ENCODE measurements at regions not wholly inside any gene's neighbourhood (a gene's known extent, or its start where the extent isn't known, plus 50 kb on each side); places are given as distances from the start of the nearest gene placed in this dataset.
"Not testable (repeated sequence)": the region's sequence is repeated elsewhere in the genome, so short reads cannot be mapped to it uniquely, and the experiment has no call there.

DNA sequence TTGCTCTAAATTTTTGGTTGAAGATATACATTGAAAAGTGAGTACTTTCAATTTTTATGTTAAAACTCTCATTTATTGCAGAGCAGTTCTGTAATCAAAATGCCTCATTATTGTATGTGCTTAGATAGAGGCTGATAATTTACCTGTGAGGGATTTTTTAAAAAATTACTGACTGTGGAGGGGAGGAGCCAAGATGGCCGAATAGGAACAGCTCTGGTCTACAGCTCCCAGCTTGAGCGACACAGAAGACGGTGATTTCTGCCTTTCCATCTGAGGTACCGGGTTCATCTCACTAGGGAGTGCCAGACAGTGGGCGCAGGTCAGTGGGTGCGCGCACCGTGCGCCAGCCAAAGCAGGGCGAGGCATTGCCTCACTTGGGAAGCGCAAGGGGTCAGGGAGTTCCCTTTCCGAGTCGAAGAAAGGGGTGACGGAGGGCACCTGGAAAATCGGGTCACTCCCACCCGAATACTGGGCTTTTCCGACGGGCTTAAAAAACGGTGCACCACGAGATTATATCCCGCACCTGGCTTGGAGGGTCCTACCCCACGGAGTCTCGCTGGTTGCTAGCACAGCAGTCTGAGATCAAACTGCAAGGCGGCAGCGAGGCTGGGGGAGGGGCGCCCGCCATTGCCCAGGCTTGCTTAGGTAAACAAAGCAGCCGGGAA lies 89.4 kb downstream of the DDX11 start:
- DNase-seq (ENCODE audit: low spot score) = peak; percentile 15
- Mint-ChIP-seq H3K27me3 (ENCODE audit: low read depth) (peaks cover 14% of the 10 kb centered on the region), H3K4me3 (peak overlapping the region; percentile 80), H3K27ac (peak overlapping the region; percentile 97)
- POLR2A ChIA-PET, CTCF ChIA-PET, H3K36me3 Mint-ChIP-seq, H3K4me1 Mint-ChIP-seq, H3K9me3 Mint-ChIP-seq, ATAC-seq: not testable (repeated sequence)

GRCh38 chr12:31174293-31174692 lies 100.6 kb downstream of the DDX11 start:
- DNase-seq (ENCODE audit: low spot score); H3K4me3 Mint-ChIP-seq; ATAC-seq; H3K9me3 Mint-ChIP-seq; POLR2A ChIA-PET; H3K36me3 Mint-ChIP-seq; H3K27me3 Mint-ChIP-seq (ENCODE audit: low read depth); H3K27ac Mint-ChIP-seq: not testable (repeated sequence)
- peaks cover 14% of the 10 kb centered on the region for H3K4me1 Mint-ChIP-seq
- CTCF ChIA-PET = interaction anchor here (1.2 kb wide), 1 partner anchor 323 kb away, joined by 5 read pairs; no protein-coding TSS in a partner anchor

DNA sequence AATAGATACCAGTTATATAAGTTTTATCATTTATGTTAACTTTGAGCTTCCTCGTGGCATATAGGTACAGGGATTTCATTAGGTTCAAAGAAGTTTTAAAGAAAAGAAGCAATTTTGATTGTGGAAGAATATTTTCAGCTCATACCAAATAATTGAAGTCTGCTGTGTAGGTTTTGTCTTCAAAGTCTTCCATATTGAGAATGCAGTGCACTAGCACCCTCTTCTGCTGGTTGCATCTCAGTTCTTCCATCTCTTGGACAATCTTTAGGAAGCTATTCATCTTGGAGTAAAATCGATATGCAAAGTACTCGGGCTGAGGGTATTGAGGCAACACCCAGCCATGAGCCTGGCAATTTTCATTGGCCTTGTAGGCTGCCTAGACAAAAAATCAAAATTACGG lies 103.9 kb downstream of the DDX11 start:
- CTCF ChIA-PET; H3K4me3 Mint-ChIP-seq; H3K27ac Mint-ChIP-seq; H3K9me3 Mint-ChIP-seq; DNase-seq (ENCODE audit: low spot score); H3K36me3 Mint-ChIP-seq; H3K27me3 Mint-ChIP-seq (ENCODE audit: low read depth); ATAC-seq; POLR2A ChIA-PET: not testable (repeated sequence)
- H3K4me1 Mint-ChIP-seq = peaks cover 14% of the 10 kb centered on the region

DNA sequence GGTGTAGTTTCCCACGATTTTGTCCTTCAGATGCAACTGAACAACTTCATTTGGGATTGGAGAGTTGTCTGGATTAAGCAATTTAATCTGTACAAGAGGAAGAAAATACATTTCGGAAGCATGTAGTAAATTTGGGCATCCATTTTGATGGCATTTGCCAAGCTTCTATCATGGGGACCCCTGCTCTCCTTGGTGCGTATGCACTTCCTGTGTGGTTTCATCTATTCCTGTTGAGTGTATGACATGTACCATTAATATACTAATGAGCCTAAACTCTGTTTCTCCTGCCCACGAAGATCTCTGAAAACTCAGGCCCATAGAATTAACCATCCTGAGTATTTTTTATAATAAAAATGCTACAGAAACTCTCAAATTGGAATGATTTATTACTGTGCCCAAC lies 105.2 kb downstream of the DDX11 start:
- CTCF ChIA-PET; ATAC-seq; H3K4me3 Mint-ChIP-seq; H3K36me3 Mint-ChIP-seq; H3K9me3 Mint-ChIP-seq; POLR2A ChIA-PET; H3K27me3 Mint-ChIP-seq (ENCODE audit: low read depth); H3K27ac Mint-ChIP-seq; DNase-seq (ENCODE audit: low spot score): not testable (repeated sequence)
- H3K4me1 Mint-ChIP-seq = peaks cover 14% of the 10 kb centered on the region

GRCh38 chr12:31179627-31180237 lies 106.1 kb downstream of the DDX11 start:
- H3K36me3 Mint-ChIP-seq; H3K27ac Mint-ChIP-seq; H3K9me3 Mint-ChIP-seq; POLR2A ChIA-PET; ATAC-seq; H3K27me3 Mint-ChIP-seq (ENCODE audit: low read depth); DNase-seq (ENCODE audit: low spot score); H3K4me3 Mint-ChIP-seq; H3K4me1 Mint-ChIP-seq; CTCF ChIA-PET: not testable (repeated sequence)

- H3K4me3 Mint-ChIP-seq; H3K9me3 Mint-ChIP-seq; ATAC-seq; H3K36me3 Mint-ChIP-seq; POLR2A ChIA-PET; H3K27me3 Mint-ChIP-seq (ENCODE audit: low read depth); H3K27ac Mint-ChIP-seq; H3K4me1 Mint-ChIP-seq; DNase-seq (ENCODE audit: low spot score); CTCF ChIA-PET: not testable (repeated sequence)
Measured at GRCh38 chr12:31182571-31182970, 108.9 kb downstream of the DDX11 start.

GRCh38 chr12:31183107-31183506 lies 109.4 kb downstream of the DDX11 start:
- H3K4me1 Mint-ChIP-seq; H3K36me3 Mint-ChIP-seq; H3K27me3 Mint-ChIP-seq (ENCODE audit: low read depth); DNase-seq (ENCODE audit: low spot score); H3K4me3 Mint-ChIP-seq; H3K27ac Mint-ChIP-seq; CTCF ChIA-PET; H3K9me3 Mint-ChIP-seq; ATAC-seq; POLR2A ChIA-PET: not testable (repeated sequence)

GRCh38 chr12:31183899-31184298 lies 110.2 kb downstream of the DDX11 start:
- H3K27me3 Mint-ChIP-seq (ENCODE audit: low read depth); H3K9me3 Mint-ChIP-seq; POLR2A ChIA-PET; H3K27ac Mint-ChIP-seq; H3K4me3 Mint-ChIP-seq; ATAC-seq; DNase-seq (ENCODE audit: low spot score); H3K4me1 Mint-ChIP-seq; H3K36me3 Mint-ChIP-seq; CTCF ChIA-PET: not testable (repeated sequence)

- H3K4me3 Mint-ChIP-seq; H3K27ac Mint-ChIP-seq; CTCF ChIA-PET; H3K9me3 Mint-ChIP-seq; ATAC-seq; POLR2A ChIA-PET; H3K36me3 Mint-ChIP-seq; H3K27me3 Mint-ChIP-seq (ENCODE audit: low read depth); DNase-seq (ENCODE audit: low spot score); H3K4me1 Mint-ChIP-seq: not testable (repeated sequence)
Measured at GRCh38 chr12:31184667-31185066, 111.0 kb downstream of the DDX11 start.

DNA sequence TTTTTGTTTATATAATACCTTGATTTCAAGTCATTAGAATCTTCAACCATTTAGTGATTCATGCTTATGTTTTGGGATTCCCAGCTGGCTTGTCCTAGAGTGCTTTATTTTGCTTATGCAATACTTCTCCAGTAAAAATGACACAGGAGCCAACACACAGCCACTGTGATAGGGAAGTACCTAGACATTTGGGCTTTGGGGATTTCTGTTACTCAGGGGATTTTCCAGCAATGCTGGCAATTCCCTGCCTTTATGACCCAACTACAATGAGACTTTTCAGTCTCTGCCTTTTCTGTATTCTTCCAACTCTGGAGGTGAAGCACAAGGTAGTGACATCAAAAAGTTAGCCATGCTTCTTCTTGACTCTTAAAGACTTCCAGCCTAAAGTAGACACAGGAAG lies 119.0 kb downstream of the DDX11 start:
- H3K4me3 Mint-ChIP-seq; ATAC-seq; H3K27ac Mint-ChIP-seq; CTCF ChIA-PET; DNase-seq (ENCODE audit: low spot score); H3K27me3 Mint-ChIP-seq (ENCODE audit: low read depth); H3K36me3 Mint-ChIP-seq; H3K4me1 Mint-ChIP-seq; POLR2A ChIA-PET: not testable (repeated sequence)
- H3K9me3 Mint-ChIP-seq = peaks cover 19% of the 10 kb centered on the region

GRCh38 chr12:31195620-31196019 lies 122.0 kb downstream of the DDX11 start:
- H3K27ac Mint-ChIP-seq; DNase-seq (ENCODE audit: low spot score); POLR2A ChIA-PET; ATAC-seq; CTCF ChIA-PET; H3K27me3 Mint-ChIP-seq (ENCODE audit: low read depth); H3K4me3 Mint-ChIP-seq; H3K36me3 Mint-ChIP-seq; H3K4me1 Mint-ChIP-seq: not testable (repeated sequence)
- peaks cover 13% of the 10 kb centered on the region for H3K9me3 Mint-ChIP-seq

GRCh38 chr12:31199476-31199875 lies 125.8 kb downstream of the DDX11 start:
- ATAC-seq; H3K27me3 Mint-ChIP-seq (ENCODE audit: low read depth); H3K27ac Mint-ChIP-seq; H3K4me1 Mint-ChIP-seq; DNase-seq (ENCODE audit: low spot score); CTCF ChIA-PET; H3K4me3 Mint-ChIP-seq; H3K36me3 Mint-ChIP-seq; POLR2A ChIA-PET; H3K9me3 Mint-ChIP-seq: not testable (repeated sequence)
